ENCODE measurements at regions not wholly inside any gene's neighbourhood (a gene's known extent, or its start where the extent isn't known, plus 50 kb on each side); places are given as distances from the start of the nearest gene placed in this dataset.

DNA sequence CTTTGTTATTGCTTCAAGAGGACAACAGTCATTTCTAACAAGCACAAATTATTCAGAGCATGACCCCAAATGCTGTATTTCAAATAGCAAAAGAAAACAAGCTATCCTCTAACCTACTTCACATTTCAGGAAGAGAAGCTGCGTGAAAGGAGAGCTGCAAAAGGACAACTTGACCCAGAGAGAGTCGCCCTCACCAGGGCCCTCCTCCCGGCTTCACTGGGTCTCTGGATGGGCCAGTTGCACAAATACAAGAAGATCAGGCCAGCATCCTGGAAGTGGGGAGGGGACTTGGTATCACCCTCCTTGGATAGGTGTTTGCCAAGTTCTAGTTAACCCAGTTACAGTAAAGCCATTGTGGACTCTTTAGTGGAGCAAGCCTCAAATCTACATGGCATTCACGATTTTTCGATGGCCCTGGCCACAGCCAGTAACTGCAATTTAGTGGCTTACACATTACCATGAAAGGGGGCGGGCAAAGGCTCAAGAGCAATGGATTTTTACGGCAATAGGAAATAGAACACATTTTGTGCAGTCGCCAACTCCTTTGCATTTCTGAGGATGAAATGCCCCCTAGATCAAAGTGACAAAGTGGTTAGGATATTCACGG, 166.9 kb upstream of the DIO2 start:
- no peak for DNase-seq

DNA sequence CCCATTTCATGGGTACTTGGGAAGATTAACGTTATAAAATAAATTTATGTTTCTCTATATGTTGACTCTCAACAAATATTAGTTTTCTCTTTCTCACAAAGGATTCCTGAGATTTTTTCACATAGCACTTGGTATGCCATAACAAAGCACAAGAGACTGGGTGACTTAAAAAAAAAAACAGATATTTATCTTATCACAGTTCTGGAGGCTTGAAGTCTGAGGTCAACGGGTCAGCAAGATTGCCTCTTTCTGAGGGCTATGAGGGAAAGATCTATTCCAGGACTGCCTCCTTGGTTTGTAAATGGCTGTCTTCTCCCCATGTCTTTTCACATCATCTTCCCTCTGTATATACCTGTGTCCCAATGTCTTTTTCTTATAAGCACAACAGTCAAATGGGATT, 153.5 kb upstream of the DIO2 start:
- no peak for DNase-seq

DNA sequence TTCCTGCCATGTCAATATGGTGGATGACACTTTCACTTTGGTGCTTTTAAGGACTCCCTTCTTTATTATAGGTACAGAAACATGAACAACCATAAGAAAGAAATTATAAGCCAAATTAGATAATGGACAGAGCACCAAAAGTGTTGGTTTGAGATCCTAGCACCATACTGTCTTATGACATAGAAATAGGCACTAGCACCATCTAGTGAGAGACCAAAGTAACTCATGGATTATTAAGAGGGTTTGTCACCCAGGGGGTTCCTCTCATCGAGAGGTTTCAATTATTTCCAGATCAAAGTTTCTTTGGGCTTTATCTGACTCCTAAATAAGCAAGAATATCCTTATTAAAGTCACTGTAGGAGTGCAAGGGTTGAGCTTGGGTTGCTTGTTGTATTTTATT, 153.0 kb upstream of the DIO2 start:
- no peak for DNase-seq

DNA sequence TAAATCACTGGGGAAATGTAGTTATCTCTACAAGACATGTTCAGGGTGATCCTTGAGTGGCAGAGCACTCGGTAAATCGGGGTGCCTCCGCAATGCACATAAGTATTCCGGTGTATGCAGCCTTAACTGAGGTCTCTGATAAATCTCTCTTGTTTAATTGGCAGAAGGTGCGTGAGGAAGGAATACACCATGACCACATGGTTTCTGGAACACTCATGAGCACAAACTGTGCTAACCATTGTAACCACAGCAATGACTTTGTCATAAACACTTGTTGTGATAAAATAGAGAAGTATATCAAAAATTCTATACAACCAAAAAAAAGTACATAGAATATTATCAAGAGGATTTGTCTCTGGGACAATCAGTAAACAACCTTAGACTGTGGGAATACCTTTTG, 146.8 kb upstream of the DIO2 start:
- no peak for DNase-seq

DNA sequence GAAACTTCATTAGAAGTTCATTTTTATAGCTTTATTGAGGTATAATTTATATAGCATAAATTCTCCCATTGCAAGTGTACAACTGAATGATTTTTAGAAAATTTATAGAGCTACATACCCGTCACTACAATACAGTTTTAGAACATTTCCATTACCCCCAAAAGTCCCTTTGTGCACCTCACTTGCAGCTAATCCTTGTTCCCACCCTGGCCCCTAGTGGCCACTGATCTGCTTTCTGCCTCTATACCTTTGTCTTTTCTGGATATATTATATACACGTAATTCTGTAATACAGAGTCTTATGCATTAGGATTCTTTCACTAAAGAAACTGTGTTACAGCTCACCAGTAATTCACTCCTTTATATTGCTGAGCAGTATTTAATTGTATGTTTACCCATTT, 145.1 kb upstream of the DIO2 start:
- no peak for DNase-seq

DNA sequence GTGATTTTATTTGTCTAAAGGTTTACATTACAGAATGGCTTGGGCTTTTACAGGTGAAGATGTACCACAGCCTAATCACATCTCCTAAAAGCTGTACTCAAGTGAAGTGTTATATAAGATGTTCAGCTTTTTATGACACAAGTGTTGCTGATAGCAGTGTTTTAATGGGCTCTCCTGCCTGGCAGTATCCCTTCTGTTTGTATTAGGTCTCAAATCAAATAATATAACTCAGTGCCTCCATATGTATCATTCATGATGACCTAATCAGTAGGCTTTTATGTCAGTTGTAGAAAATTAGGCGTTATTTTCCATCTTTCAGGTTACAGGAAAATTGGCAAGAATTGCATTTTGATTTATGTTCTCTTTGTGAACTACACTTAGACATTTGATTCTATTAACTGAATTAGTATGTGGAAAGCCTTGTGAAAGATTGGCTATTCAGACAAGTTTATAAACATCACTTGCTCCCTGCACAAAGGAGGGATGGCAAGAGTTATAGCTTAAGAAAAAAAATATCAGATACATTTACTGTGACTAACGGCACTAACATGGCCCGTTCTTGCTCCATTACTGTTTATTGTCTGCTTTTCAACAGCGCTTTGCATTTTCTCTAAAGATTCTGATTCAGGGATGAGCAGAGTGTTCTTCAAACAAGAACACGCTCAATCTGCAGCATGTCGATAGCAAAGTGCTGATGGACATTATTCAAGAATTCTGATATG, 143.7 kb upstream of the DIO2 start:
- DNase-seq = no peak

DNA sequence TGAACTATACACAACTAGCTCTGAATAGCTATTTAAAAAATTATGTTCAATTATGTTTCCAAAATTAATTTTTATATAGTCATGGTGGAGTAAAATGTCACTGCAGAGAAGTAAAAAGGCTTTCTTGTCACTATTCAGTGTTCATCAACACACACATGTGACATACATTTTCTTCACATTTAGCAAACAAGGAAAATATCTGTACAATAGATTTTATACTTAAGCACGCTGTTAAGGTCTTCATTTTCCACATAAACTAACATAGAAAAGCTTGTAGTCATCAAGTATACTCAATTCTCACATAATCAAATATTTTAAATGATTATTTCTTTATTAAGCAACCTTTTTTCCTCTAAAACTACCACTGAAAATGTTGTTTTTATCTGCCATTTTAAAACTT, 141.2 kb upstream of the DIO2 start:
- no peak for DNase-seq

DNA sequence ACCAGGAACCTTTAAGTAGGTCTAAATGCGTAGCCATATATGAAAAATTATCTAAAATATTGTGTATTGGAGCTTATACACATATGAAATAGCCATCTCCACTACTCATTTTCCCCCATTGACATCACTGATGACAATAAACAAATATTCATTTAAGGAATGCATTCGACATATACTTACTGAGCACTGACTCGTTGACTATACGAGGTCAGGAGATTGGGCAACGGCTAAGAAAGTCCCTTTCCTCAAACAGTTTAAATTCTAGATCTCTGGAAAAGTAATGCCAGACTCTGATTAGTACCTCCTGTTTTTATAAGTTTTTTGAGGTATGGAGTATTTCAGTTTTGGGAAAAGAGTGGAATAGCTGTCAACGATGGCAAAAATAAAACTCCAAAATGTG, 139.4 kb upstream of the DIO2 start:
- DNase-seq = no peak

DNA sequence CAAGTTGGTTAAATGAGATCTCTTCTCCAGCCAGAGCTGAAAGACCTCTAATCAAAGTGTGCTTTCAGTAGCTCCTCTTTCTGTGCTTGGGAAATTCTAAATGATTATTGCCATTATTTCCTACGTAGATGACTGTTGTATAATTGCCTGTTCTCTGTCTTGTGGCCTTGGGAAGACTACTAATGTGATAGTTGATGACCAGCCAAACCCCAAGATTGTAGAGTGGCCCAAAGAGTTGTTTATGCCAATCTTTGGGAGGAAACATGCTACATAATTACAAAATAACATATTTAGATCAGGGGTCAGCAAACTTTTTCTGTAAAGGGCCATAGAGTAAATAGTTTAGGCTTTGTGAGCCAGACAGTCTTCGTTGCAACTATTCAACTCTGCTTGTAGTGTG, 135.1 kb upstream of the DIO2 start:
- no peak for DNase-seq

DNA sequence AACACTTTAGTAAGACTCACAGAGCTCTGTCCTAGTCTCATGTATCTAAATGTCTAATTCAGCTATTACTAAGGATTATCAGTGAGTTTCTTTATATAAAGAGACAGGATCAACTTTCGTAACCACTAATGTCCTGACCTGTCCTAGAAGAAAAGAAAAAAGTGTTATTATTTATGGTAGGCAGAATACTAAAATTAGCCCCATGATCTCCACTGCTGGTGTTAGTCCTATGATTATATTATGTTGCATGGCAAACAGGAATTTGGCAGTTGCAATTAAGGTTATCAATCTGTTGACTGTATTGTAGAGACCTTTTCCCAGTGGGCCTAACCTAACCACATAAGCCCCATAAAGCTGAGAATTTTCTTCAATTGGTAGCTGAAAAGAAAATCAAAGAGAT, 132.9 kb upstream of the DIO2 start:
- DNase-seq = no peak

DNA sequence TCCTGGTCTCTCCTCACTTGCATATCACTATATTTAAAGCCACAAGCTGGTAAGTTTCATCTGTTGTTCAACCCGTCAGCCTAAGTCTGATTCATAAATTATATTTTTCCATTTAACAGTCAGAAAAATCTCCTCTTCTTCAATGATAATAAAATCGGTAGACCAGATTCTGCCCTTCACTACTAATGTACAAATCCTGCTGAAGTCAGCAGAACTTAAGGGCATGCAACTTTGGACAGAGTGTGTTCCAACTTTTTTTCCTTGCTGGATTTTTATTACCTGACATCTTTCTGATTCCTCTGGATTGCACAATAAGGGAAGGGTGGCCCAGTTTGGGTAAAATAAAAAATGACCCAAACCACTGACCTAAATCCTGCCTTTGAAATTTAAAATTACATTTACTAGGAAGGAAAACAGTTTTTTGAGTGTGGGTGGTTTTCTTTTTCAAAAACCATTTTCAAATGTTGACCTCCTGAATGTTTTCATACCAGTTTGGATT, 125.4 kb upstream of the DIO2 start:
- DNase-seq = no peak

DNA sequence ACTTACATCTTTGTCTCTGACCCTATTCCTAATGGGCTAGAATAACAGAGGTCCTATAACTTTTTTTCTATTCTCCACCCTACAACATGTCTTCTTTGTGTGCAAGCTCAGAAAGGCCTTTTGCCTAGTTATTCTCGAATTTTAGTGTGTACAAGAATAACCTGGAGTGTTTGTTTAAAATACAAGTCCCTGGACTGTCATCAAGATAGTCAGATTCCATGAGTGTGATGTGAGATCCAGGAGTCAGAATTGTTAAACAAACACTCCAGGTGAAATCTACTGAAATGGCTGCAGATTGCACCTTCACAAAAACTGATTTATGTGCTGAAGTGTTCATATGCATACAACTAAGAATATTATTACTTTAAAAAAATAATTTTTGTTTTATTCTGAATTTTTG, 114.4 kb upstream of the DIO2 start:
- no peak for DNase-seq

DNA sequence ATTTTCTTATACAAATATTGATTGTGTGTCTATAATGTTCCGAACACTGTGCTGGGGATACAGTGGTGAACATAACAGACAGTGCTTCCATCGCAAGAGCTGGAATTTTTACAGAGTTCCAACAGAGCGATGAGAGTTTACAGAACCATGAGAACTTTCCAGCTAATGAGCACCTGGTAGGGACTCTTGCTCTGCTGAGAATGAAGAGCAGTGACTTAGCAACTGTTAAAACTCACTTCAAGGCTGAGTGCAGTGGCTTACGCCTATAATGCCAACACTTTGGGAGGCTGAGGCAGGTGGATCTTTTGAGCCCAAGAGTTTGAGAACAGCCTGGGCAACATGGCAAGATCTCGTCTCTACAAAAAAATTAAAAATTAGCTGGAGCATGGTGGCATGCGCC, 113.8 kb upstream of the DIO2 start:
- DNase-seq = no peak

DNA sequence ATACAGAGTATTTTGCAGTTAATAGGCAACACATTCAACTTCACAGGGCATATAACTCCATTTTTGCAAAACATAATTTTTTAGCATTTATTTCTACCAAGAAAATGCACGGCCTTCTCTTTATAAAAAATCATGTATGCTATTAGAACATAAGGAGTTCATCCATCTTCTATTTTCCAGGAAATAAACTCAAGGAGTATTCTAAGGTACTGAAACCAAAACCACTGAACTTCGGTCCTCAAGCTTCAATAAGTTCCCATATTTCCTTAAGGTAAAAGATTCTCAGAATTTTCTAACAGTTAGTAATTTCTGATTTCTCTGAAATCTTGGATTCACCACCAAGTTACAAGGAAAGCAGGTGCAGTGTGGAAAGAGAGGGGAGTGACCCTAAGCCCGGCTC, 113.3 kb upstream of the DIO2 start:
- DNase-seq = no peak

DNA sequence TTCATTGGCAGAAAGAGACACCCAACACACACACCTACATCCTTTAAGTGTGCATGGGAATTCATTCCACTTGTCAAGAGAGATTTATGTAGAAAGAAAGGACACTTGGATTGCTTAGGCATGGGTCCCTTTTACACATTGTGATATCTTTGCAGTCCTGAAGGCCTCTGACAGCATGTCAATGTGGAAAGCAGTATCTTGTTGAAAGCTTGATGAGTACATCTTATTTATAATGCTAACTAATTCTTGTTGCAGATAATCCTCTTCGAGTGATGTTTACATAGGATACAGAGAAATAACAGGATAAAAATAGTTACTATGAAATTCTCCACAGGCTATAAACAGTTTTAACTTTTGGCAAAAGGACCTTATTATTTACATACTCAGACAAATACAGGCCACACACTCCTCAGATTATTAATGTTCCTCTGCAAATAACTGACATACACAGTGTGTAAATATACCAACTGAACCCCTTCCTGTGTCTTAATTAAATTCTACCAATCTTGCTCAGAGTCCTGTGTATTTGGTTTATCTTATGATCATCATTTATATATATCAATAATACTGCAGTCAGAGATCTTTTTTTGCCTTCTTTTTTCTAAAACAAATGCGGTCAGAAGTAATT, 111.8 kb upstream of the DIO2 start:
- no peak for DNase-seq

DNA sequence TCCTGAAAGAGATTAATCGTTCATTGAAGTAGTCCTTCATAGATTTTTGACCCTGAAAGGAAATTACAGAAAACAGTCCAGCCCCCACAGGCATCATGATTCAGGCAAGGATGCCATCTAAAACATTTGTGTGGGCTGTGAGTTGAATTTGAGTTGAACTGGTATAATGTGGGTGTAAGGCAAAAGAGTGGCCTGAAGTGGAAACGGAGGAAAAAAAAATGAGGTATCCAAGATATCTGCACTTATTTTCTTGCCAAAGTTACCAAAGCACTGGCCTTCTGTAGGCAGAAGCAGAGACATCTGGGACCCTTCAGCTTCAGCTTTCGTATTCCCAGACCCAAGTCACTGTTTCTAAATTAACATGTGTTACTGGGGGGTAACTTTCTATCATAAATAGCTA, 105.1 kb upstream of the DIO2 start:
- no peak for DNase-seq

DNA sequence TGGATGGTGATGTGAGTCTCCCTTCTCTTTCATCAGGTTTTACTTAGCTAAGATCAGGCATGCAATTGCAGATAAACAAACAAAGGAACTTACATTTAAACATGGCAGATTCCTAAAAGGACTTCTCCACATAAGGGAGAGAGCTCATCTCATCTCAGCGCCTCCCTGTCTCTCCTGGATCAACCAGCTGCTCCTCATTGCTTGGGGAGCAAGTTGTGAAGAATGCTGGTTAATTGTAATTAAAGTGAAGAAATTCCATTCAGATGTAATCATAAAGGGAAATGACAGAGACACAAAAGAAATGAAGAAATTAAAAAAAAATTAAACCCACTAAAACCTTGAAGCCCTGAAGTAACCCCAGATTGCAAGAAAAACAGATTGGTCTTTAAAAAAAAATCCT, 104.4 kb upstream of the DIO2 start:
- no peak for DNase-seq

DNA sequence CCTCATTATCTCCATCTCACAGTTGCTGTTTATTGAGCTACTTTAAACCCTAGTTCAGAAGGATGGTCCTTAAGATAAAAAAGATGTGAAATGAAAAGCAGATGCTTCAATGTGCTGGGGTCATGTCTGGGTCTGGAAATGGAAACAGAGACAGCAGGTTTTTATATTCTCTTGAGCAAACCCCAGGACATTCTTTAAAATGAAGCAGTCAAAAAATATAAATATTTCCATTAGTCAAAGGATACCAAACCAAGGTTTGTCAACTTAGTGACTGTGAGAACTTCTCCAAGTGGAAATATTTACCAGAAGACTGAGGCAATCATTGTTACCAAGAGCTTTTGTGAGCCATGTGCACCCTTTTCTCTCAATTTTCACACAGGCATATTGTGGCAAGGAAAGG, 102.5 kb upstream of the DIO2 start:
- DNase-seq = no peak

DNA sequence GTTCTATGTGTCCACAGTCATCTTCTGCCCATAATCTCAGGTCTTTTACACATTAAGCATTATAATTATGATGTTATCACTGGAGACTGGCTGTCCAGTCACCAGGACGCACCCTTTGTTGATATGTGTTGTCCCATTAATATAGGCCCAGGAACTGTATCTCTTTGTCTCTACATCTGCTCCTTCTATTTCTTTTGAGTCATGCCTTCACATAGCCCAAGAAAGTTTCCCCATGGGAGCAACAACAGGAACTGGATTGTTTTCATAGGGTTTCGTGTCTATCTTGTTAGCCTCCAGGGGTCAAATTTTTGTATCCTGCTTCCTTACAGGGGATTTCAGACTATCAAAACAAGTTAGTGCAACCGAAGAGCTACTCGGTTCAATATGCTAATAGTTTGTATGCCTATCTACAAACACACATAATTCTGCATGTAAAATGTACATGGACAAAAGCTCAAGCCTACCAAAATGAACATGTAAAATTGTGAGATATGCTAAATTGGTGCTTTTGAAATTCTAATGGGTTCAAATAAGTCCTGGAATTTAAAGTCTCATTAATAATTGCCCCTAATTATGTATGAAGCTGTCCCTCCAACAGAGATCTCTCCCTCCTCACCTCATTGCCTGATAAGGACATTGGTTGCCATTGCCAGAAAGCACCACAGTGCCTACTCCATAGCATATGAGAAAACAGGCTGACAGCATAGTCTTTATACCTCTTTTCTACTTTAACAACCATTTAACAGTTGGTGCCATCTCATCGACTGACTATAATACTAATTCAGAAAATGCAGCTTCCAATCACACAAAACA, 99.8 kb upstream of the DIO2 start:
- no peak for DNase-seq

DNA sequence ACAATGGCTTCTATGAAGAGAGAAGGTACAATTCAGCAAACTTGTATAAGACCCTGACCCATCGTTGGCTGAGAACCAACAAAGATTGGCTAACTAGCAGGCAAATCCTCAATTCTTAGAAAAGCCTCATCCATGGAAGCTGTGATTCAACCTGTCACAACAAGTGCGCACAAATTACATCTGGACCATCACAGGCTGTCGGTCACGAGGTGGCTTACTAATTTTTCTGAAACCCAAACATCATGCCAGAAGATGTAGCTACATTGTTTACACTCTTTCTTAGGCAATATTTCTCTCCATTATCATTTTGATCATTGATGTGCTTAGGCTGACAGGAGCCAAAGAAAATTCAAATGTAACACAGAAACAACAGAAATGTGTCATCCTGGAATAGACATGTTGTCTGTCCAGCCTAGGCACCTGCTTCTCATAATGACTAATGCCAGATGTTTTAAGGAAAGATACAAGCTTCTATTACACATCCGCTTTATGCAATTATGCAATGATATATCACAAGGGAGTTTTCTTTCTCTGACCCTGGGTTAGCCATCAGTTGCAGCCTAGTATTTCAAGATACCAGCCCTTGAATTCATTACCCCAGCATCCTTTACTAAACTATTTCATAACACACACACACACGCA, 92.9 kb upstream of the DIO2 start:
- DNase-seq = no peak

DNA sequence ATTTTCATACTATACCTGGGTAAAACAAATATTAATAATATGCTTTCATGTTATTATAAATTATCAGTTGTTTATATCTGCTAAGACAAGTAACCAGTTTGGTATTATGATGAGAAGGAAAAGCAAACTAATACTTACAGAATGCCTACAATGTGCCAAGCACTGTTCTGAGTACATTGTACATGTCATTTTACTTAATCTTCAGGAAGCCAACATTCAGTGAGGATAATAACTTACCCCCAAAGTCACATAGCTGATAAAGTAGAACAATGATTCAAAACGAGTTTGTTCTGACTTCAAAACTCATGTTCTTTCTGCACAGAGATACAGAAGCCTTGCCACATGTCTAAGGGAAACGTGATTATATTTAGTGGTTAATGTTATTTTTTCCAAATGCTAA, 89.0 kb upstream of the DIO2 start:
- no peak for DNase-seq

DNA sequence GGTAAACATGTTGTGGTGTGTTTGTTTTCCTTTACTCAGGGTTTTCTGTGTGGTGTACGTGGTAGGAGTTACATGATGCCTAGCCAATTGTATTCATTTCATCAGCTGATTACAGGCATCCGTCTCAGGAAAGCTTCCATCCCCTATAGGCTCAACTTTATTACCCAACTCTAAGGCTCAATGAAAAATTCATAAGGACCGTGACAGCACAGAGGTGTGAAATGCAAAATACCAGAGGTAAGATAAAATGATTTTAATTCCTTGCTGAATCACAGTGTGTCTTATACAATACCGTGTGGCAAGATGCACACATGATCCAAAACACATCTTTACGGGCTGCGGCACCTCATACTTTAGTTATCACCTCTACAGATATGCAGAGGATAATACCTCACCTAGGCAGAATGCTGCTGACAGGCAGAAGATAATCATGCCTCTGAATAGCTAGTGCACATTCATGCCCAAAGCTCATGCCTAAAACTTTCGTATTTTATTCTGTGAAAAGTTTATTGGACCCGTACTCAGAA, 87.2 kb upstream of the DIO2 start:
- DNase-seq = no peak

DNA sequence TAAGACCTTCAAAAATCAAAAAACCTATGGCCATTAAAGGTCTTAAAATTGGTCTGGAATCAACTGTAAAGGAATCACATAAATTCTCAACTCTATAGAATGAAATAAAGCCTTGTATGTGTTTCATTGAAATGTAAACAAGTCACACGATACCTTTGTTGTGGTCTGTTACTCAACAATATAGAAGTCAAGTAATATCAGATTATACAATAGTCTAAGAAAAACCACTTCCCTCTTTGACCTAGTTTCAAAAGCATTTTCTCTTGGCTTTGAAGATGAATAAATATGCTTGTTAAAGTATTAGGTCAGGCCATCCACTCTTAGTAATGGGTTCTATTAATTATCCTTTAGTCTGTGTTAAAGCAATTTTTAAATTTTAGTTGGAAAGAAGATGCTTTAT, 79.8 kb upstream of the DIO2 start:
- no peak for DNase-seq
